ENCODE measurements at regions not wholly inside any gene's neighbourhood (a gene's known extent, or its start where the extent isn't known, plus 50 kb on each side); places are given as distances from the start of the nearest gene placed in this dataset.
"Not testable (repeated sequence)": the region's sequence is repeated elsewhere in the genome, so short reads cannot be mapped to it uniquely, and the experiment has no call there.

- TF ChIP-seq REST (IDR thresholded peaks at IDR 0.05; ENCODE audit: unreplicated experiment); EZH2phosphoT487 (IDR thresholded peaks at IDR 0.05; ENCODE audit: unreplicated experiment); JUNB (IDR thresholded peaks at IDR 0.05; ENCODE audit: unreplicated experiment); EZH2 (IDR thresholded peaks at IDR 0.05; ENCODE audit: low read depth, unreplicated experiment); CTCF (conservative IDR thresholded peaks at IDR 0.05; ENCODE audit: low read depth in 2 of 2); CREB1 (CRISPR knock-in tag; IDR thresholded peaks at IDR 0.05; ENCODE audit: low read depth); ETS1 (IDR thresholded peaks at IDR 0.05); POLR2AphosphoS5 (IDR thresholded peaks at IDR 0.05; ENCODE audit: low read depth); ZNF114 (CRISPR knock-in tag; IDR thresholded peaks at IDR 0.05); STAT1 (IDR thresholded peaks at IDR 0.05; ENCODE audit: unreplicated experiment); ZNF462 (CRISPR knock-in tag; IDR thresholded peaks at IDR 0.05); ZNF331 (CRISPR knock-in tag; IDR thresholded peaks at IDR 0.05; ENCODE audit: low read depth); NANOG (IDR thresholded peaks at IDR 0.05; ENCODE audit: borderline replicate concordance): not testable (repeated sequence)
These were observed 124.7 kb upstream of the SOX21 start for GRCh38 chr13:94837056-94837455.
